ENCODE measurements at regions not wholly inside any gene's neighbourhood (a gene's known extent, or its start where the extent isn't known, plus 50 kb on each side); places are given as distances from the start of the nearest gene placed in this dataset.
A peak's percentile ranks its signal among the peaks of the same experiment; 100 is the strongest.

- H3K36me3 ChIP-seq, result no peaks in the 10 kb centered on the region
- no peaks in the 10 kb centered on the region for H3K9me3 ChIP-seq (ENCODE audit: low read depth)
- no peak overlapping the region for H3K4me3 ChIP-seq
- DNase-seq (ENCODE audit: low read depth in 1 of 2, low spot score in 1 of 2), result no peak
- no peak overlapping the region for H3K27ac ChIP-seq
- peaks cover 5% of the 10 kb centered on the region for H3K27me3 ChIP-seq
- TF ChIP-seq CTCF (IDR thresholded peaks at IDR 0.05; ENCODE audit: low read depth, low read length), result no peak
- H3K4me1 ChIP-seq (ENCODE audit: low read depth), result no peaks in the 10 kb centered on the region
These were observed 398.7 kb downstream of the NOVA1 start for GRCh38 chr14:26199096-26199495.

GRCh38 chr14:26194816-26195215 lies 403.0 kb downstream of the NOVA1 start:
- Histone ChIP-seq H3K9me3 (ENCODE audit: low read depth) (no peaks in the 10 kb centered on the region), H3K4me3 (no peak overlapping the region), H3K4me1 (ENCODE audit: low read depth) (no peaks in the 10 kb centered on the region), H3K36me3 (no peaks in the 10 kb centered on the region), H3K27me3 (no peaks in the 10 kb centered on the region), H3K27ac (no peak overlapping the region)
- no peak for DNase-seq (ENCODE audit: low read depth in 1 of 2, low spot score in 1 of 2)
- no peak for TF ChIP-seq CTCF (IDR thresholded peaks at IDR 0.05; ENCODE audit: low read depth, low read length)

- no peaks in the 10 kb centered on the region for H3K9me3 ChIP-seq (ENCODE audit: low read depth)
- no peak overlapping the region for H3K27ac ChIP-seq
- H3K27me3 ChIP-seq, result no peaks in the 10 kb centered on the region
- H3K4me3 ChIP-seq, result no peak overlapping the region
- no peak for TF ChIP-seq CTCF (IDR thresholded peaks at IDR 0.05; ENCODE audit: low read depth, low read length)
- no peaks in the 10 kb centered on the region for H3K36me3 ChIP-seq
- DNase-seq (ENCODE audit: low read depth in 1 of 2, low spot score in 1 of 2), result peak in 1 of 2 donors; percentile 44
- no peaks in the 10 kb centered on the region for H3K4me1 ChIP-seq (ENCODE audit: low read depth)
These were observed 406.2 kb downstream of the NOVA1 start for GRCh38 chr14:26191671-26192070.

- no peaks in the 10 kb centered on the region for H3K9me3 ChIP-seq (ENCODE audit: low read depth)
- no peaks in the 10 kb centered on the region for H3K4me1 ChIP-seq (ENCODE audit: low read depth)
- H3K27me3 ChIP-seq, result no peaks in the 10 kb centered on the region
- H3K27ac ChIP-seq, result no peak overlapping the region
- no peaks in the 10 kb centered on the region for H3K36me3 ChIP-seq
- no peak overlapping the region for H3K4me3 ChIP-seq
- TF ChIP-seq CTCF (IDR thresholded peaks at IDR 0.05; ENCODE audit: low read depth, low read length), result peak; percentile 45
- peak; percentile 21 to 39 for DNase-seq (ENCODE audit: low read depth in 1 of 2, low spot score in 1 of 2)
These were observed 406.7 kb downstream of the NOVA1 start for GRCh38 chr14:26191123-26191522.

- DNase-seq (ENCODE audit: low read depth in 1 of 2, low spot score in 1 of 2), result peak in 1 of 2 donors; percentile 14
- Histone ChIP-seq H3K36me3 (no peaks in the 10 kb centered on the region), H3K4me1 (ENCODE audit: low read depth) (no peaks in the 10 kb centered on the region), H3K27me3 (no peaks in the 10 kb centered on the region), H3K27ac (no peak overlapping the region), H3K4me3 (no peak overlapping the region), H3K9me3 (ENCODE audit: low read depth) (no peaks in the 10 kb centered on the region)
- TF ChIP-seq CTCF (IDR thresholded peaks at IDR 0.05; ENCODE audit: low read depth, low read length), result no peak
These were observed 407.2 kb downstream of the NOVA1 start for GRCh38 chr14:26190646-26191045.
